Lung (tissue), 11 donors: ENCODE measurements at regions not wholly inside any gene's neighbourhood (a gene's known extent, or its start where the extent isn't known, plus 50 kb on each side); places are given as distances from the start of the nearest gene placed in this dataset.

Experiments used
- ATAC-seq: fragments of 200-7000 bp; cut with Tn5 transposase; one replicate; pipeline ENCODE4 v1.9.1; 2020; ENCODE audit warnings: moderate number of reproducible peaks; ENCODE audit not compliant: insufficient read depth, low FRiP score
- DNase-seq, 3 donors: peaks; one replicate each; pipeline ENCODE4 v3.0.0-alpha.2; 2013 to 2017
- H3K27ac ChIP-seq, 2 donors: one replicate each; pipeline ENCODE4 v1.5.1; 2013; ENCODE audit warnings: mild to moderate bottlenecking in 2 of 2, moderate library complexity in 2 of 2, control low read depth in 1 of 2, inconsistent platforms in 1 of 2, low read depth in 1 of 2, low read length in 1 of 2
- H3K27me3 ChIP-seq, 3 donors: one replicate each; pipeline ENCODE4 v1.5.1; 2013; ENCODE audit warnings: low read length in 2 of 3; ENCODE audit not compliant: control insufficient read depth in 3 of 3, insufficient read depth in 3 of 3
- H3K36me3 ChIP-seq, 4 donors: one replicate each; pipeline ENCODE4 v1.5.1; 2013; ENCODE audit warnings: low read length in 4 of 4, mild to moderate bottlenecking in 1 of 4, moderate library complexity in 1 of 4; ENCODE audit not compliant: control insufficient read depth in 4 of 4, insufficient read depth in 4 of 4
- H3K4me1 ChIP-seq, 5 donors: one replicate each; pipeline ENCODE4 v1.5.1; 2013; ENCODE audit warnings: low read length in 5 of 5, mild to moderate bottlenecking in 2 of 5, moderate library complexity in 1 of 5; ENCODE audit not compliant: control insufficient read depth in 5 of 5, insufficient read depth in 5 of 5
- H3K4me3 ChIP-seq: one replicate; pipeline ENCODE4 v1.5.1; 2013; ENCODE audit warnings: mild to moderate bottlenecking, control low read depth, moderate library complexity
- H3K9ac ChIP-seq, 2 donors: one replicate each; pipeline ENCODE4 v1.5.1; 2013; ENCODE audit warnings: low read length in 2 of 2, control low read depth in 1 of 2; ENCODE audit not compliant: insufficient read depth in 1 of 2
- H3K9me3 ChIP-seq, 4 donors: one replicate each; pipeline ENCODE4 v1.5.1; 2013; ENCODE audit warnings: low read length in 3 of 4, mild to moderate bottlenecking in 1 of 4, moderate library complexity in 1 of 4; ENCODE audit not compliant: control insufficient read depth in 4 of 4, insufficient read depth in 3 of 4
- WGBS, 2 donors: extraction: QIAGEN DNeasy Blood & Tissue Kit; methylation state at CpG; one replicate each; pipeline ENCODE4 v1.1.7; 2013; 5-methylcytosine and 5-hydroxymethylcytosine counted together
- TF ChIP-seq, protein P1 (sequence below): IDR thresholded peaks from 2 replicates; pipeline ENCODE4 v1.5.1; 2012; ENCODE audit warnings: mild to moderate bottlenecking; ENCODE audit errors: control extremely low read depth, extremely low read depth
- donor health status: control.
- donor health status: control.
- donor health status: Bipolar disorder and iron deficiency.
- donor health status: healthy.
- donor health status: DM: yes; HTN: yes; CAD: no.

DNA sequence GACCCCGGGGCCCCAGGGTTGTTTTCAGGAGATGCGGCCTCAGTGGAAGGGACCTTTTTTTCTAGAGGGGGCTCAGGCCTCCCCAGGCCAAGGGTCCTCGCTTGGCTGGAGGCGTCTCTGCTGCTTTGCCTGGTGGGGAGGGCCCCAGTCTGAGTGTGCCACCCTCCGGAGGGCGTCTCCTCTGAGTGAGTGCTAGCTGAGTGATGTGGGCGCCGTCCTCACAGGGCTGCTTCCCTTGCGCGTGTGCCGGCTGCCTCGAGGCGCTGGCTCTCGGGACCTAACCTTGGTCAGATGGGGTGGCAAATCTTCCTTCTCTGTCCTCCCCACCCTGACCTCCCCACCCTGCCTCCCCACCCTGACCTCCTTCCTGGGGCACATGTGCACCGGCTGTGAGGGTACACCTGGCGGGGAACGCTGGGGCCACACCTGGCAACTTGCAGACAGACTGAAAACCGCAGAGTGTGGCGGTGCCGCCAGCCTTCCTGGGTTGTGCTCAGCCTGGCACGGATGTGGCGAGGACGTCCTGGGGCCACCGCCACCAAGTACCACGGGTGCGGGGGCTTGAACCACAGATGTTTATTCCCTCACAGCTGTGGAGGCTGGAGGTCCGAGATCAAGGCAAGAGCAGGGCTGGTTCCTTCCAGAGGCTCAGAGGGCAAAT lies 93.0 kb upstream of the TTC34 start:
- DNase-seq (no peak), ATAC-seq (no peak)
- Histone ChIP-seq H3K9ac (no peak overlapping the region), H3K27ac (no peak overlapping the region), H3K27me3 (peaks cover 0 to under 1% (median 0%) of the 10 kb centered on the region in 3 donors), H3K9me3 (peaks cover 0 to 6% (median 2%) of the 10 kb centered on the region in 4 donors), H3K4me3 (no peak overlapping the region), H3K4me1 (no peaks in the 10 kb centered on the region), H3K36me3 (no peaks in the 10 kb centered on the region)
- 83 to 89% methylated on average over 27 of the region's 27 CpGs for WGBS, 2 donors
- TF ChIP-seq, protein P1, sequence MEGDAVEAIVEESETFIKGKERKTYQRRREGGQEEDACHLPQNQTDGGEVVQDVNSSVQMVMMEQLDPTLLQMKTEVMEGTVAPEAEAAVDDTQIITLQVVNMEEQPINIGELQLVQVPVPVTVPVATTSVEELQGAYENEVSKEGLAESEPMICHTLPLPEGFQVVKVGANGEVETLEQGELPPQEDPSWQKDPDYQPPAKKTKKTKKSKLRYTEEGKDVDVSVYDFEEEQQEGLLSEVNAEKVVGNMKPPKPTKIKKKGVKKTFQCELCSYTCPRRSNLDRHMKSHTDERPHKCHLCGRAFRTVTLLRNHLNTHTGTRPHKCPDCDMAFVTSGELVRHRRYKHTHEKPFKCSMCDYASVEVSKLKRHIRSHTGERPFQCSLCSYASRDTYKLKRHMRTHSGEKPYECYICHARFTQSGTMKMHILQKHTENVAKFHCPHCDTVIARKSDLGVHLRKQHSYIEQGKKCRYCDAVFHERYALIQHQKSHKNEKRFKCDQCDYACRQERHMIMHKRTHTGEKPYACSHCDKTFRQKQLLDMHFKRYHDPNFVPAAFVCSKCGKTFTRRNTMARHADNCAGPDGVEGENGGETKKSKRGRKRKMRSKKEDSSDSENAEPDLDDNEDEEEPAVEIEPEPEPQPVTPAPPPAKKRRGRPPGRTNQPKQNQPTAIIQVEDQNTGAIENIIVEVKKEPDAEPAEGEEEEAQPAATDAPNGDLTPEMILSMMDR, result no peak

DNA sequence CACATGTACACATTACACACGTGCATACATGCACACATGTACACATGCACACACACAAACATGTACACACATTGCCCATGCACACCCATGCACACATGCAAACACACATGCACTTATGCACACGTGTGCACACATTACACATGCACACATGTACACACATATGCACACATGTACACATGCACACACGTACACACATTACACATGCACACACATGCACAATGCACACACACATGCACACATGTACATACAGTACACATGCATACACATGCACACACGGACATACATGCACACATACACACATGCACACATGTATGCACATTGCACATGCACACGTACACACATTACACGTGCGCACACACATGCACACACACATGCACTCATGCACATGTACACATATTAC lies 95.3 kb upstream of the TTC34 start:
- H3K9me3 ChIP-seq, result peaks cover 0 to 6% (median 2%) of the 10 kb centered on the region in 4 donors
- no peak overlapping the region for H3K4me3 ChIP-seq
- TF ChIP-seq, protein P1, result no peak
- DNase-seq, result no peak
- 86 to 92% methylated on average over 7 of the region's 7 CpGs for WGBS, 2 donors
- no peaks in the 10 kb centered on the region for H3K27me3 ChIP-seq
- no peaks in the 10 kb centered on the region for H3K36me3 ChIP-seq
- no peak overlapping the region for H3K9ac ChIP-seq
- no peaks in the 10 kb centered on the region for H3K4me1 ChIP-seq
- no peak for ATAC-seq
- no peak overlapping the region for H3K27ac ChIP-seq

DNA sequence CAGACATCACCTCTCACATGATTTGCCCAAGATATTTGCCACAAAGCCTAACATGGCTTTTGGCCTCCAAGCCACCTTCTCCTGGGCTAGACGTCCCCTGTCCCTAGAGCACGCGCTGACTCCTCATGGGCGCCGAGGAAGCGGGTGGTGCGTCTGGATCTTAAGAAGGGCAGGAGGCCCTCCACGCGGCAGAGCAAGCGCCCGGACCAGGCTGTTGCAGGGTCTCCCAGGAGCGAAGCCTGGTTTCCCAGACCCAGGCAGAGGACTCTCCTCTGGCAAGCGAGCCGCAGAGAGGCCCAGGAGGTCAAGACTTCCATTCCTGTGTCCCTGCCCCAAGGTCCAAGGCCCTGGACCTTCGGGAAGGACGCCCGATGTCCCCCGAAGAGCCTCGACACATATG lies 101.7 kb upstream of the TTC34 start:
- WGBS, 2 donors, result 94 to 97% methylated on average over 19 of the region's 19 CpGs

More for the DNA sequence above, 101.7 kb upstream of the TTC34 start:
- Histone ChIP-seq H3K4me1 (peaks cover 0 to 7% (median 0%) of the 10 kb centered on the region in 5 donors), H3K27ac (no peak overlapping the region), H3K9ac (no peak overlapping the region), H3K9me3 (no peaks in the 10 kb centered on the region), H3K4me3 (no peak overlapping the region), H3K36me3 (no peaks in the 10 kb centered on the region), H3K27me3 (peaks cover 2 to 3% (median 2%) of the 10 kb centered on the region in 3 donors)
- TF ChIP-seq, protein P1, result no peak
- no peak for DNase-seq
- no peak for ATAC-seq
